Neural progenitor cell (in vitro differentiated cells): ENCODE measurements at regions not wholly inside any gene's neighbourhood (a gene's known extent, or its start where the extent isn't known, plus 50 kb on each side); places are given as distances from the start of the nearest gene placed in this dataset.
"Not testable (repeated sequence)": the region's sequence is repeated elsewhere in the genome, so short reads cannot be mapped to it uniquely, and the experiment has no call there.

Experiments used
- DNase-seq: peaks from one replicate; pipeline ENCODE4 v3.0.0-alpha.2; 2016; ENCODE audit warnings: low spot score
- H2AFZ ChIP-seq: fragments of 200-600 bp; sonication (generic); replicated peaks from 2 replicates; pipeline ENCODE4 v1.6.1; 2016; ENCODE audit warnings: antibody characterized with exemption
- H3F3A ChIP-seq: fragments of 200-600 bp; sonication (generic); 2 replicates; pipeline ENCODE4 v1.6.1; 2016; ENCODE audit warnings: antibody characterized with exemption, low read depth
- H3K27ac ChIP-seq: fragments of 200-600 bp; sonication (generic); 2 replicates; pipeline ENCODE4 v1.5.1; 2016; ENCODE audit warnings: mild to moderate bottlenecking
- H3K27me3 ChIP-seq: fragments of 200-600 bp; sonication (generic); 2 replicates; pipeline ENCODE4 v1.6.1; 2016; ENCODE audit warnings: mild to moderate bottlenecking, moderate library complexity
- H3K36me3 ChIP-seq: fragments of 200-600 bp; sonication (generic); 2 replicates; pipeline ENCODE4 v1.5.1; 2016
- H3K4me1 ChIP-seq: fragments of 200-600 bp; sonication (generic); 2 replicates; pipeline ENCODE4 v1.6.1; 2016; ENCODE audit warnings: mixed run types
- H3K4me2 ChIP-seq: fragments of 200-600 bp; sonication (generic); 2 replicates; pipeline ENCODE4 v1.6.1; 2016
- H3K4me3 ChIP-seq: fragments of 200-600 bp; sonication (generic); 2 replicates; pipeline ENCODE4 v1.5.1; 2016
- H3K79me2 ChIP-seq: fragments of 200-600 bp; sonication (generic); 2 replicates; pipeline ENCODE4 v1.6.1; 2016; ENCODE audit warnings: low read depth
- H3K9ac ChIP-seq: fragments of 200-600 bp; sonication (generic); 2 replicates; pipeline ENCODE4 v1.6.1; 2016
- H3K9me3 ChIP-seq: fragments of 200-600 bp; sonication (generic); 2 replicates; pipeline ENCODE4 v1.5.1; 2016; ENCODE audit warnings: low read depth
- H4K20me1 ChIP-seq: fragments of 200-600 bp; sonication (generic); 2 replicates; pipeline ENCODE4 v1.6.1; 2016; ENCODE audit warnings: low read depth
- H3K27ac Mint-ChIP-seq: 3 replicates; pipeline ENCODE4 v1.8.0; 2021; ENCODE audit warnings: mixed read lengths
- H3K27me3 Mint-ChIP-seq: 2 replicates; pipeline ENCODE4 v1.8.0; 2022; ENCODE audit warnings: low read depth, mild to moderate bottlenecking, inconsistent platforms, moderate library complexity, mixed read lengths; ENCODE audit not compliant: insufficient read depth
- H3K36me3 Mint-ChIP-seq: 3 replicates; pipeline ENCODE4 v1.8.0; 2021; ENCODE audit warnings: mixed read lengths
- H3K4me1 Mint-ChIP-seq: 3 replicates; pipeline ENCODE4 v1.8.0; 2021; ENCODE audit warnings: mixed read lengths
- H3K4me3 Mint-ChIP-seq: 3 replicates; pipeline ENCODE4 v1.8.0; 2021; ENCODE audit warnings: mild to moderate bottlenecking, moderate library complexity, mixed read lengths
- H3K9me3 Mint-ChIP-seq: 3 replicates; pipeline ENCODE4 v1.8.0; 2020; ENCODE audit warnings: mixed read lengths
- EZH2 ChIP-seq: fragments of 200-600 bp; sonication (generic); IDR thresholded peaks from 2 replicates; pipeline ENCODE4 v1.6.1; 2017; ENCODE audit warnings: antibody characterized with exemption, mild to moderate bottlenecking, moderate library complexity
- EZH2phosphoT487 ChIP-seq: fragments of 200-600 bp; sonication (generic); IDR thresholded peaks from 2 replicates; pipeline ENCODE4 v1.6.1; 2017; ENCODE audit warnings: antibody characterized with exemption
- TF ChIP-seq, protein P1 (sequence below): fragments of 200-600 bp; sonication (generic); IDR thresholded peaks from 2 replicates; pipeline ENCODE4 v1.5.1; 2017; ENCODE audit warnings: antibody characterized with exemption, mild to moderate bottlenecking

DNA sequence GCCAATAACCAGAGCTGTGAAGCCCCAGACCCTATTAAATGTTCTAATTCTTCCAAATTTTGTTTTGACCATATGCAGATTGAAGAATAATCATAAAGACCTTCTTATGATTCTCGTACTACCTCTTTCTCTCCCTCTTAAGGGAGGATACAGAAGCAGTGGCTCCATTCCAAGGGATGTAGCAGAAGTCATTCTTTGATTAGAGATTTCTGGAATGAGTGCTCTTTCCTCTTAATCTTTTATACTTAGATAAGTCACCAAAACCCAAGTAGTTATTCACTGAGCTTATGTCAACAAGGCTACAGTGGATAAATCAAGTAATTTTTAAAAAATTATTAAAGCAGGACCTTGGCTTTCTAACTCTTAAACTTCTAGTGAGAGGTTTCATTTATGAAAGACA is 266.0 kb upstream of the STXBP5 start:
- Mint-ChIP-seq H3K9me3 (no peaks in the 10 kb centered on the region), H3K36me3 (no peaks in the 10 kb centered on the region), H3K4me1 (no peaks in the 10 kb centered on the region), H3K27me3 (peaks cover 2% of the 10 kb centered on the region), H3K4me3 (no peak overlapping the region), H3K27ac (no peak overlapping the region)
- no peak overlapping the region for H3K4me3 ChIP-seq
- no peak overlapping the region for H2AFZ ChIP-seq
- H3K27me3 ChIP-seq = no peaks in the 10 kb centered on the region
- no peak for DNase-seq
- H3K9me3 ChIP-seq = no peaks in the 10 kb centered on the region
- no peak overlapping the region for H3K4me2 ChIP-seq
- no peaks in the 10 kb centered on the region for H3F3A ChIP-seq
- H3K9ac ChIP-seq = no peak overlapping the region
- H3K36me3 ChIP-seq = no peaks in the 10 kb centered on the region
- H4K20me1 ChIP-seq = no peaks in the 10 kb centered on the region
- no peaks in the 10 kb centered on the region for H3K4me1 ChIP-seq
- H3K79me2 ChIP-seq = no peaks in the 10 kb centered on the region
- TF ChIP-seq EZH2 = no peak
- TF ChIP-seq, protein P1, sequence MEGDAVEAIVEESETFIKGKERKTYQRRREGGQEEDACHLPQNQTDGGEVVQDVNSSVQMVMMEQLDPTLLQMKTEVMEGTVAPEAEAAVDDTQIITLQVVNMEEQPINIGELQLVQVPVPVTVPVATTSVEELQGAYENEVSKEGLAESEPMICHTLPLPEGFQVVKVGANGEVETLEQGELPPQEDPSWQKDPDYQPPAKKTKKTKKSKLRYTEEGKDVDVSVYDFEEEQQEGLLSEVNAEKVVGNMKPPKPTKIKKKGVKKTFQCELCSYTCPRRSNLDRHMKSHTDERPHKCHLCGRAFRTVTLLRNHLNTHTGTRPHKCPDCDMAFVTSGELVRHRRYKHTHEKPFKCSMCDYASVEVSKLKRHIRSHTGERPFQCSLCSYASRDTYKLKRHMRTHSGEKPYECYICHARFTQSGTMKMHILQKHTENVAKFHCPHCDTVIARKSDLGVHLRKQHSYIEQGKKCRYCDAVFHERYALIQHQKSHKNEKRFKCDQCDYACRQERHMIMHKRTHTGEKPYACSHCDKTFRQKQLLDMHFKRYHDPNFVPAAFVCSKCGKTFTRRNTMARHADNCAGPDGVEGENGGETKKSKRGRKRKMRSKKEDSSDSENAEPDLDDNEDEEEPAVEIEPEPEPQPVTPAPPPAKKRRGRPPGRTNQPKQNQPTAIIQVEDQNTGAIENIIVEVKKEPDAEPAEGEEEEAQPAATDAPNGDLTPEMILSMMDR = no peak
- no peak for TF ChIP-seq EZH2phosphoT487
- H3K27ac ChIP-seq = no peak overlapping the region

DNA sequence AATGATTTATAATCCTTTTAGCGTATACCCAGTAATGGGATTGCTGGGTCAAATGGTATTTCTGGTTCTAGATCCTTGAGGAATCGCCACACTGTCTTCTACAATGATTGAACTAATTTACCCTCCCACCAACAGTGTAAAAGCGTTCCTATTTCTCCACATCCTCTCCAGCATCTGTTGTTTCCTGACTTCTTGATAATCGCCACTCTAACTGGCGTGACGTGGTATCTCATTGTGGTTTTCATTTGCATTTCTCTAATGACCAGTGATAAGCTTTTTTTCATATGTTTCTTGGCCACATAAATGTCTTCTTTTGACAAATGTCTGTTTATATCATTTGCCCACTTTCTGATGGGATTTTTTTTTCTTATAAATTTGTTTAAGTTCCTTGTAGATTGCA is 264.8 kb upstream of the STXBP5 start:
- H2AFZ ChIP-seq, H4K20me1 ChIP-seq, H3K36me3 Mint-ChIP-seq, H3K4me1 ChIP-seq, H3K36me3 ChIP-seq, H3K27ac Mint-ChIP-seq, H3K27me3 ChIP-seq, H3K4me3 Mint-ChIP-seq, H3K9me3 ChIP-seq, H3K27me3 Mint-ChIP-seq, H3K27ac ChIP-seq, H3K9me3 Mint-ChIP-seq, H3K4me1 Mint-ChIP-seq, H3K9ac ChIP-seq, H3K4me2 ChIP-seq, H3F3A ChIP-seq, H3K79me2 ChIP-seq, H3K4me3 ChIP-seq, DNase-seq: not testable (repeated sequence)

DNA sequence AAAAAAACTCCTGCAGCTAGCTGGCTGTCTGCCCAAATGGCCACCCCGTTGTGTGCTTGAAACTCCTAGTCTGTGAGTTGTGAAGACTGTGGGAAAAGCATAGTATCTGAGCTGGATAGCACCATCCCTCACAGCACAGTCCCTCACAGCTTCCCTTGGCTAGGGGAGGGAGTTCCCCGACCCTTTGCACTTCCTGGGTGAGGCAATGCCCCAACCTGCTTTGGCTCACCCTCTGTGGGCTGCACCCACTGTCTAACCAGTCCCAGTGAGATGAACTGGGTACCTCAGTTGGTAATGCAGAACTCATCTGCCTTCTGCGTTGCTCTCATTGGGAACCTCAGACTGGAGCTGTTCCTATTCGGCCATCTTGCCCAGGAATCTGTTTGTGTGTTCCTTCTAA is 260.6 kb upstream of the STXBP5 start:
- peaks cover 2% of the 10 kb centered on the region for H3K9me3 Mint-ChIP-seq
- Histone ChIP-seq H3K79me2 (no peaks in the 10 kb centered on the region), H3F3A (no peaks in the 10 kb centered on the region), H3K36me3 (no peaks in the 10 kb centered on the region), H3K4me1 (no peaks in the 10 kb centered on the region), H3K27ac (no peak overlapping the region), H3K4me2 (no peak overlapping the region), H3K4me3 (no peak overlapping the region), H3K9me3 (no peaks in the 10 kb centered on the region), H3K27me3 (no peaks in the 10 kb centered on the region), H2AFZ (no peak overlapping the region), H4K20me1 (no peaks in the 10 kb centered on the region), H3K9ac (no peak overlapping the region)
- no peak for DNase-seq
- H3K36me3 Mint-ChIP-seq = no peaks in the 10 kb centered on the region
- H3K27ac Mint-ChIP-seq = no peak overlapping the region
- H3K4me3 Mint-ChIP-seq = no peak overlapping the region
- TF ChIP-seq, protein P1 = no peak
- no peaks in the 10 kb centered on the region for H3K4me1 Mint-ChIP-seq
- peaks cover 2% of the 10 kb centered on the region for H3K27me3 Mint-ChIP-seq

DNA sequence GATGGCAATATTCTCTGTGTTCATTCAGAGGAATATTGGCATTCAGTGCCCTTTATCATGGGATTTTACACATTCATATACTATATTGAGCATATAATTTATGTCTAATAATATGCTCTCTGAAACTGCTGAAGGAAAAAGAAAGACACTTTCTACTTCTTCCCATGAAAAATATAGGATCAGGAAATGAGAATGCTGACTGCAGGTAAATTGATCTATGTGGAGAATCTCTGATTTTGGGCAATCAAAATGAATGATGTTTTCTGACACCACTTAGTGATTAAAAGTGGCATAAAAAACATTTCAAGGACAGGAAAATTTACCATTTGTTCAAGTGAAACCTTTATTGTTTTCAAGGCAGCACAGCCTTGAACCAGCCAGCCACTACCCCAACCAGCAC is 260.1 kb upstream of the STXBP5 start:
- no peak overlapping the region for H3K27ac ChIP-seq
- no peaks in the 10 kb centered on the region for H3K36me3 Mint-ChIP-seq
- DNase-seq = no peak
- H3K9ac ChIP-seq = no peak overlapping the region
- no peaks in the 10 kb centered on the region for H3F3A ChIP-seq
- H4K20me1 ChIP-seq = no peaks in the 10 kb centered on the region
- no peak overlapping the region for H3K4me3 Mint-ChIP-seq
- no peaks in the 10 kb centered on the region for H3K27me3 ChIP-seq
- TF ChIP-seq EZH2phosphoT487 (no peak), EZH2 (no peak)
- TF ChIP-seq, protein P1 = no peak
- H3K4me1 ChIP-seq = no peaks in the 10 kb centered on the region
- H3K4me1 Mint-ChIP-seq = no peaks in the 10 kb centered on the region
- no peak overlapping the region for H2AFZ ChIP-seq
- H3K27me3 Mint-ChIP-seq = peaks cover 2% of the 10 kb centered on the region
- no peak overlapping the region for H3K4me3 ChIP-seq
- no peaks in the 10 kb centered on the region for H3K9me3 ChIP-seq
- no peaks in the 10 kb centered on the region for H3K79me2 ChIP-seq
- no peak overlapping the region for H3K4me2 ChIP-seq
- no peaks in the 10 kb centered on the region for H3K36me3 ChIP-seq
- H3K27ac Mint-ChIP-seq = no peak overlapping the region
- H3K9me3 Mint-ChIP-seq = peaks cover 3% of the 10 kb centered on the region
